NCI-H2196 treated with DMSO at 0.1 percent for 48 hours (cell line): ENCODE measurements at regions not wholly inside any gene's neighbourhood (a gene's known extent, or its start where the extent isn't known, plus 50 kb on each side); places are given as distances from the start of the nearest gene placed in this dataset.
"Not testable (repeated sequence)": the region's sequence is repeated elsewhere in the genome, so short reads cannot be mapped to it uniquely, and the experiment has no call there.

Experiments
- DNase-seq: peaks from one replicate; lab custom pipeline; 2025; ENCODE audit not compliant: unreplicated experiment; lab: John Stamatoyannopoulos, UW

DNA sequence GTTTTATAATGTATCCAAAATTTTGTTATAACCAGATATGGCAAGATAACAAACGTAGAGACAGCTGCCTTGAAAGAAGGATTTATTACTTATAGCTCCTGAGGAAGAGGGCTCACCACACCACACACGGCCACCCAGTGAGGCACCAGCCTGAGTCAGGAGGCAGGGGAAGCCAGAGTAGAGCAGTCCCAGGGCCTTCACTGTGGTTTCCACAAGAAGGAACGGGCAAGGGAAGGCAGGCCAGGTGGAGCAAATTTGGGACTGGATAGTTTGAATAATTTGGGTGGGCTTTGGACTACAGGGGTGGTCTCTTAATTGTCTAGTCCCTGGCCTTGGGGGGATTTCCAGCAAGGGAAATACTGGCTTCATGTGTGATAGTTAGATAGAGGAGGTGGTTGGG lies 72.5 kb downstream of the RRAGC start:
- no peak for DNase-seq

GRCh38 chr1:38786040-38786436 lies 73.5 kb downstream of the RRAGC start:
- DNase-seq, result no peak

DNA sequence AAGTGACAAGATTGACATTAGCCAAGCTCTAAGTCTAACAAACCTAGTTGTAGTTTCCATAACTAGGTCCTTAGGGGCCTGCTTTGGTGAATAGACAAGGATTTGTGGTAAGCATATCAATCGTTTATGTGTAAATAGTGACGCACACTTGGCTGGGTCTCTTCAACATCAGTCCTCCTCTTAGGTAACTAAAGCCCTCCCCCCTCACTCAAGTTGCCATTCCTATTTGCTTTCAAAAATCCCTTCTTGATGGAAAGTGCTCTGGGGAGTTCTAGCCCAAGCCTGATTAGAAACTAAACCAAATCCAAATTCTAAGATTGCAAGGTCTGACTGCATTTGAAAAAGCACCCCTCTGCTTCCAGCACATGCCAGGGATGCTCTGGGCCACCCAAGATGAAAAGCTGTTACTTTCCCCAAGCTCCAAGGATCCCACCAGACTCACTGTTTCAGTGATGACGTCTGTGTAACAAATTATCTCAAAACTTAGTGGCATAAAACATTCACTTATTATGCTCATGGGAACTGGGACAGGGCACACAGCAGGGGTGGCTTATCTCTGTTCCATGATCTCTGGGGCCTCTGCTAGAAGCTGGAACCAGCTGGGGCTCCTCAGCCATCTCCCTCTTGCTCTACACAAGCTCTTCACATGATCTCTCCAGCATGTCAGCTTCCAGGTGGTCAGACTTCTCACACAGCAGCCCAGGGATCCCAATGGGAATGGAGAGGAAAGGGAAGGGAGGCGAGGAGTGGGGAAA lies 74.1 kb downstream of the RRAGC start:
- no peak for DNase-seq

DNA sequence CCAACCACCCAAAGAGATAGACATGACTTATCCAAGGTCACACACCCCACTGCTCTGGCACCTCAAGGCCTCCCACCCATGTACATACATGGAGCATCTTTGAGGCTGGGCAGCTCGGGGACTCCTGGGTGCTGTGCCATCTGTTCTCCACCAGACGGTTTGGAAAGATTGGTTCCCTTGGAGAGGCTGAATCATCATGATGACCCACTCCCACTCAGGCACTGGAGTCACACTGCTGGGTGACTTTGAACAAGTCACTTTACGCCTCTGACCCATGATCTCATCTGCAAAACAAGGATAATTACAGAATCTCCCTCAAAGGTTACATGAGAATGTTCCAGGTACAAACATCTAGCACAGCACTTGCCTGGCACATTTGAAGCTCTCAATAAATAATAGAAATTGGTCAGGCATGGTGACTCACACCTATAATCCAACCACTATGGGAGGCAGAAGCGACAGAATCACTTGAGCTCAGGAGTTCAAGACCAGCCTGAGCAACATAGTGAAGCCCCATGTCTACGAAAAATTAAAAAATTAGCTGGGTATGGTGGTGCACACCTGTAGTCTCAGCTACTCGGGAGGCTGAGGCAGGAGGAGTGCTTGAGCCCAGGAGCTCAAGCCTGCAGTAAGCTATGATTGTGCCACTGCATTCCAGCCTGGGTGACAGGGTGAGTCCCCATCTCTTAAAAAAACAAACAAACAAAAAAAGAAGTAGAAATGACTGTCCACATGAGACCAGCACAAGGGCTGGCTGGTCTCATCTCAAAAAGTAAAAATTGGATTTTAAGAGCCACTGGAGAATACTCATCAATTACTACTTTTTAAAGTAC lies 74.9 kb downstream of the RRAGC start:
- DNase-seq, result no peak

- DNase-seq, result no peak
Measured at GRCh38 chr1:38783640-38784229, 75.8 kb downstream of the RRAGC start.

- no peak for DNase-seq
Measured at GRCh38 chr1:38781872-38782617, 77.5 kb downstream of the RRAGC start.

DNA sequence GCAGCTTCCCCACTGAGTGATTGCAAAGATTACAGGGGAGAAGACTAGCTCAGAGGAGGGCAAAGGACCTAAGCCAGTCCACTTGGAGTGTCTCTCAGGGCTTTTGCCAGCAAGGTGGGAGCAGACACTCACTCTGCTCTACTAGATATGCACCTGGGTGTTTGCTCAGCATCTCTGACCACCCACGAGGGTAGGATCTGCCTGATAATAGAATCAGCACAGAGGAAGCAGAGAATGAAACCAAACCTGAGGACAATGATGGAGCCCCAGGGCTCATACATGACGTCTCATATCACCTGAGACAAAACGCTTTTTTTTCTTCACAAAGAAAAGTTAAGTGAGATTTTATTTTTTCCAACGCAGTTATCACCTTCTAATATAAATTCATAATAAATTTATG lies 79.4 kb downstream of the RRAGC start:
- DNase-seq, result no peak

DNA sequence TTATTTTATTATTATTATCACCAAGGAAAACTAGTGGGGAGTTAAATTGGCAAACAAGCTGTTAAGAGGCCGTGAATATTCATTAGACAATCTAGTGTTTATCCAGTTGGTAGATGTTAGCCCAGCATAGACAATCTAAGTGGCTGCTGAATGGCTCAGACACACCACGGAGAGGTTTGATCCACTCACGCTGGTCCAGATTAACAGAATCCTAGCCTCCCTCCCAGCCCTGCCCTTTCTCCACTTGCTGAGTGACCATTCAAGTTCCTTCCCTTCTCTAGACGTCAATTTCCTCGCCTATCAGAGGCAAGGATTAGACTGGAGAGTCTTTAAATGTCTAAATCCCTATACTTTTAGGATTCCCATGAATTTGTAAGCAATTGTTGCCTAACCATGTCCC lies 80.1 kb downstream of the RRAGC start:
- no peak for DNase-seq

DNA sequence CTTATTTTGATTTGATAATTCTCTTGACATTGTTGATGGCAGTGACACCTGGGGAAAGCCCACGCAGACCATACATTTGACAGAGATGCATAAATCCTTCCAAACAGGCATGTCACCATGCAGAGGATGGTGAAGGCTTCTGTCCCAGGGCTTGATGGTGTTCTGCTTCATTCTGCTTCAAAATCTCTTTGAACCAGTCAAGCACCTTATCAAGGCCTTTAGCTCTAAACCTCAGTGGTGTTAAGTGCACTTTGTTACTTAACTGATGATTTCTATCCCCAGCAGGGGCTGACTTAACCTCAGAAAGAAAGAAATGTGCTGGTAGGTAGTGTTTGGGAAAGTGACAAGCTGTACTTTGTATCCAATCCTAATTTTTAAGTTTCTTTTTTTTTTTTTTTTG lies 81.1 kb downstream of the RRAGC start:
- DNase-seq, result no peak

DNA sequence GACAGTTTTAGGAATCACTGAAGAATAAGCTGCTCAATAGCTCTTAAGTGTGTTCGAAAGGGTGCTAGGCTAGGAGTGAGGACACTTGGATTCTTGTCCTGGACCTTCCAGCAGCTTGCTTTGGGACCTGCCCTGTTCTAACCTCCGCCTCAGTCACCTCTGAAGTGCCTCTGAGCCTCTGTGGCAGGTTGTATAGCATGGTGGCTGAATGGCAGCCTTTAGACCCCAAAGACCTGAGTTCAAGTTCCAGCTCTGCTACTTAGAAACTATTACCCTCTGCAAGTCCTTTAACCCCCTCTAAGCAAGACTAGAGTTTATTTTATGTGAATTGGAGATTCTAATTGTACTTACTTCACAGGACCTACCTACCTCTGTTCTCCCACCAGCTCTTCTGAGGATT lies 81.5 kb downstream of the RRAGC start:
- no peak for DNase-seq

- no peak for DNase-seq
Measured at GRCh38 chr1:38777464-38777957, 82.1 kb downstream of the RRAGC start.

- no peak for DNase-seq
Measured at GRCh38 chr1:38776466-38777065, 83.0 kb downstream of the RRAGC start.

DNA sequence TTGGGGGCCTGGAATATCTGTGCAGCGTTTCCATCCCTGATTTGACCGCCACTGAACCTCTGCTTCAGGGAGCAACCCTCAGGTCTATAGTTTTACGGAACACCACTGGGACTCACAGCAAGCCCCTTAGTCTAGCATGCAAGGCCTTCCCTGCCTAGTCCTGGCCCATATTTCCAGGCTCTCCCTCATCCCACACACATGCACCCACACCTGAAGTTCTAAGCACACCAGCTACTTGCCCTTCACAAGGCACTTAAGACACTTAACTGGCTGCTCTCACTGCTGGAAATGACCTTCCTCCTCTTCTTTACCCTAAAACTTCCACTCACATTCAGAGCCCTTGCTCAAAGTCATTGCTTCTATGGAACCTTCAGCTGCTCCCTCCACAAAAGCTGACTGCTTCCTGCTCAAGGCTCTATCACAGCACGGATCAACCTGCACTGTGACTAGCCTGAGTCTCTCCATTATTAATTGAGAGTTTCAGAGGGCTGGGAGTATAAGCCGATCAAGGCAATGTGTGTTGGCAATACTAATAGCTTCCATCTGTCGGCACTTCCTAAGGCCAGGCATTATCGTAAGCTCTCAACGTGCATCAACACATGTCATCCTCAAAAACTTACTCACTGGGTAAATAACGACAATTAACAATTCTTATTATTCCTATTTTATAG lies 84.3 kb downstream of the RRAGC start:
- no peak for DNase-seq

DNA sequence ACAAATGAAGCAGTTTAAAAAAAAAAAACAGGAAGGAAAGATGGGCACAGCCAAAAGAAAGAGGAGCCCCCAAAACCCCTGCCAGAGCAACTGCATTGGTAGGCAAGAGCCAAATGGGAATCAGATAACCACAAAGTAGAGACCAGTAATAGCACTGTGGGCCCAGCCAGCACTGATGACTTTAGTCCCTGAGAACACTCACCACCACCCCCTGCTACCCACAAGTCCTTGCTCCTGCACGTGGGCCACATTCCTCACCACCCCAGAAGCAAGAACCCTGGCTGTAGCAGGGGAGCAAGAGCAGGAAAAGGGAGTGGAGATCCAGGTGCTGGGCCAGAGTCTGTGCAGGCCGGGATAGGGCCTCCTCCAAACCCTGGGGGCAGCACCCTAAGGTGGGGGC lies 86.1 kb downstream of the RRAGC start:
- no peak for DNase-seq

DNA sequence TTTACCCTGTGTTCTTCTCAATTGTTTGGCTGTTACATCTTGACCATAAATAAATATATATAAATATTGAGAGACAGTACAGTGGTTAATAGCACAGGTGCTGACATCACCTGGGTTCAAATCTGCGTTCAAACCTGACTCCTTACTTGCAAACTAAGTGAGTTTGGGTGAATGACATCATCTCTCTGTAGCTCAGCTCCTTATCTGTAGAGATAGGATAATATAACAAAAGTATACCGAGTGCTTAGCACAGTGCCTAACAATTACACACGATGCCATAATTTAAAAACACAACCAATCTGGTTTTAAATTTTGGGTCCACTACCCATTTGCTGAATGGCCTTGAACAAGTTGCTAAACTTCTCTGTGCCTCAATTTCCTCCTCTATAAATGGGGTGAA lies 86.6 kb downstream of the RRAGC start:
- DNase-seq, result no peak

GRCh38 chr1:38772026-38772425 lies 87.5 kb downstream of the RRAGC start:
- DNase-seq, result no peak

DNA sequence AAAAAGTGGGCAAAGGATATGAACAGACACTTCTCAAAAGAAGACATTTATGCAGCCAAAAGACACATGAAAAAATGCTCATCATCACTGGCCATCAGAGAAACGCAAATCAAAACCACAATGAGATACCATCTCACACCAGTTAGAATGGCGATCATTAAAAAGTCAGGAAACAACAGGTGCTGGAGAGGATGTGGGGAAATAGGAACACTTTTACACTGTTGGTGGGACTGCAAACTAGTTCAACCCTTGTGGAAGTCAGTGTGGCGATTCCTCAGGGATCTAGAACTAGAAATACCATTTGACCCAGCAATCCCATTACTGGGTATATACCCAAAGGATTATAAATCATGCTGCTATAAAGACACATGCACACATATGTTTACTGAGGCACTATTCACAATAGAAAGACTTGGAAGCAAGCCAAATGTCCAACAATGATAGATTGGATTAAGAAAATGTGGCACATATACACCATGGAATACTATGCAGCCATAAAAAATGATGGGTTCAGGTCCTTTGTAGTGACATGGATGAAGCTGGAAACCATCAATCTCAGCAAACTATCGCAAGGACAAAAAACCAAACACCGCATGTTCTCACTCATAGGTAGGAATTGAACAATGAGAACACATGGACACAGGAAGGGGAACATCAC lies 88.9 kb downstream of the RRAGC start:
- not testable (repeated sequence) for DNase-seq

DNA sequence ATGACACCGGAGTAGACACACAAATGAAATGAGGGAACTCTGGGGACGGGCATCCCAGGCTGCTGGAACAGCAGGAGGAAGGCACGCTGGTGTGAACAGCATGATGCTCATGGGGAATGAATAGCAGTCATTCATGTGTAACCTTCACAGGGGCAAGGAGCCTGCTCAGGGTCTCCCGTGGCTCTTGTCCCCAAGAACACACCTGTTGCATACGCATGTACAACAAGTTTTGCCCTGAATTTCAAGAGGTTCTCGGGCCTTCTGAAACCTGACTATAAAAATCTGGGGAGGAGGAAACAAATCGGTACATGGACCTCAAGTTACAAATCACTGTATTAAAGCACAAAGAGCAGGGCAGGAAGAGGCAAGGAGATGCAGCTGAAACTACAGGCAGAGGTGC lies 93.4 kb downstream of the RRAGC start:
- DNase-seq, result no peak

DNA sequence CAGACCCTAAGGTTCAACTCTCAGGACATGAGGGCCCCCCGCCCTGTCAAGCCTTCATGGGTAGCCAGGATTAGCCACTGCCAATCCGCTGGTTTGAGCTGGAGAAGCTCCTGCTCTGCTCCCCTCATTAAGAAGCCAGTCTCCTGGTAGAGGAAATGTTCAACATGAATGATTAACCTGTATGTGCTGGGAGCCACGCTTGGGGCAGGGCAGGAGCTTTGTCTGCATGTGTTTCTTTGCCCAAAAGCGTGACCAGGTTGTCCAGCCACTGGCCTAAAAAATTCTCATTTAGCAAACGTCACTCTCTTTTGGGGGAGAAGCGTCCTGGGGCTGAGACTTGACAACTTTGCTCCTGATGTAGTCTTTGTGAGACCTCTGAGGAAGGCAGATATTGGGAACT lies 96.5 kb downstream of the RRAGC start:
- DNase-seq, result no peak

DNA sequence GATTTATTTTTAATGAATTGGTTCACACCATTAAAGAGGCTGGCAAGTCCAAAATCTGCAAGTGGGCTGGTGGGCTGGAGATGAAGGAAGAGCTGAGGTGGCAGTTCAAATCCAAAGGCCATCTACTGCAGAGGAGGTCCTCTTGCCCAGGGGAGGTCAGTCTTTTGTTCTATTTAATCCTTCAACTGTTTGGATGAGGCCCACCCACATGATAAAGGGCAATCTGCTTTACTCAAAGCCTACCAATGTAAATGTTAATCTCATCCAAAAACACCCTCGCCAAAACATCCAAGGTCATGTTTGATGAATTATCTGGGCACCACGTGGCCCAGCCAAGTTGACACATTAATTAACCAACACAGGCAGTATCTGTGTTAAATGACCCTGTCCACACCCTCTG lies 99.0 kb downstream of the RRAGC start:
- no peak for DNase-seq
